GM12878 (cell line): ENCODE measurements at regions not wholly inside any gene's neighbourhood (a gene's known extent, or its start where the extent isn't known, plus 50 kb on each side); places are given as distances from the start of the nearest gene placed in this dataset.

Experiments used
- BCL3 ChIP-seq: IDR thresholded peaks from 2 replicates; pipeline ENCODE4 v1.6.1; 2011; ENCODE audit warnings: borderline replicate concordance, low read depth, mild to moderate bottlenecking, moderate library complexity, low read length; ENCODE audit not compliant: insufficient read depth, poor library complexity, severe bottlenecking
- CBX3 ChIP-seq: fragments of 200-600 bp; sonication (generic); IDR thresholded peaks from 2 replicates; pipeline ENCODE4 v1.6.1; 2016; ENCODE audit warnings: low read depth, borderline replicate concordance
- CTCF ChIP-seq, 3 experiments: IDR thresholded peaks in 2 of 3; conservative IDR thresholded peaks in 1 of 3; 2 replicates each; pipeline ENCODE4 v1.5.1; 2011; ENCODE audit warnings: low read depth in 3 of 3, low read length in 3 of 3, mild to moderate bottlenecking in 3 of 3, control low read depth in 2 of 3, moderate library complexity in 2 of 3, inconsistent platforms in 1 of 3, mixed read lengths in 1 of 3; ENCODE audit not compliant: control insufficient read depth in 2 of 3, insufficient read depth in 1 of 3; ENCODE audit errors: extremely low read depth in 1 of 3
- FOXM1 ChIP-seq: IDR thresholded peaks from 2 replicates; pipeline ENCODE4 v1.6.1; 2012; ENCODE audit warnings: low read depth, mild to moderate bottlenecking, inconsistent platforms, low read length, moderate library complexity
- HSF1 ChIP-seq: fragments of 150-350 bp; IDR thresholded peaks from 2 replicates; pipeline ENCODE4 v1.6.1; 2014; ENCODE audit warnings: mild to moderate bottlenecking, low read depth, low read length
- MEF2A ChIP-seq: IDR thresholded peaks from 2 replicates; pipeline ENCODE4 v1.6.1; 2011; ENCODE audit warnings: low read depth, mild to moderate bottlenecking, low read length, moderate library complexity; ENCODE audit not compliant: insufficient read depth
- MTA2 ChIP-seq: fragments of 450-650 bp; IDR thresholded peaks from 2 replicates; pipeline ENCODE4 v1.6.1; 2016; ENCODE audit warnings: low read depth, mild to moderate bottlenecking, moderate library complexity
- POLR2A ChIP-seq: IDR thresholded peaks from 2 replicates; pipeline ENCODE4 v1.6.1; 2011; ENCODE audit warnings: low read depth, mild to moderate bottlenecking, low read length
- RFX5 ChIP-seq: IDR thresholded peaks from 2 replicates; pipeline ENCODE4 v1.6.1; 2011; ENCODE audit warnings: low read depth, low read length, improper control_type of control experiment
- SREBF2 ChIP-seq: IDR thresholded peaks from 2 replicates; pipeline ENCODE4 v1.6.1; 2012; ENCODE audit warnings: mild to moderate bottlenecking, low read length
- ZNF217 ChIP-seq: fragments of 450-650 bp; IDR thresholded peaks from 2 replicates; pipeline ENCODE4 v1.6.1; 2017; ENCODE audit warnings: antibody characterized with exemption, mild to moderate bottlenecking

- TF ChIP-seq FOXM1 = no peak
- TF ChIP-seq BCL3 = no peak
- no peak for TF ChIP-seq MTA2
- TF ChIP-seq CTCF (IDR thresholded peaks at IDR 0.05 in 2 of 3, conservative IDR thresholded peaks at IDR 0.05 in 1 of 3; ENCODE audit: control insufficient read depth in 2 of 3, extremely low read depth in 1 of 3, insufficient read depth in 1 of 3, low read depth in 3 of 3, low read length in 3 of 3) = no peak
- TF ChIP-seq MEF2A = no peak
- no peak for TF ChIP-seq RFX5
- TF ChIP-seq ZNF217 = no peak
- no peak for TF ChIP-seq HSF1
- no peak for TF ChIP-seq CBX3
- no peak for TF ChIP-seq SREBF2
- TF ChIP-seq POLR2A = no peak
Observed at GRCh38 chrX:39145859-39146258, 344.6 kb downstream of the MID1IP1 start.
